Superior temporal gyrus (tissue), 1 donor: ENCODE measurements at regions not wholly inside any gene's neighbourhood (a gene's known extent, or its start where the extent isn't known, plus 50 kb on each side); places are given as distances from the start of the nearest gene placed in this dataset.

Source experiments
- DNase-seq: peaks from one replicate; pipeline ENCODE4 v3.0.0-alpha.2; 2016; ENCODE audit errors: extremely low spot score

DNA sequence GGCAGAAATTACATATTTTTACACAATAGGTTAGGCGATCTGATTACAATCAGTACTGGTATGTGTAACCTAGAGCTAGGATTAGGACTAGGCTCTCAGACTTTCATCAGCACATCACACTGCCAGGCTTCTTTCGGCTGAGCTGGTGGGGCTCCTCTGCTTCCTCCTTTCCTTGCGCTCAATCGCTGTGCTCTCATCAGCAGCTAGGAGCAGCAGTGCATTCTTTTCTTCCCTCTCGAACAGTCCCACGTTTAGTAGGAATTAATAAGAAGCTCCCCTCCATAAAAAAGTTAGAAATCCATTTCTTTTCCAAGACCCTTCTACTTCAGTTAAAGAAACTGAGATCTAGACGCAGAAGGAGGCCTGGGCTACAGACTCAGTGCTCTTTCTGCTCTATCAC is 350.4 kb downstream of the SPRY1 start:
- no peak for DNase-seq

DNA sequence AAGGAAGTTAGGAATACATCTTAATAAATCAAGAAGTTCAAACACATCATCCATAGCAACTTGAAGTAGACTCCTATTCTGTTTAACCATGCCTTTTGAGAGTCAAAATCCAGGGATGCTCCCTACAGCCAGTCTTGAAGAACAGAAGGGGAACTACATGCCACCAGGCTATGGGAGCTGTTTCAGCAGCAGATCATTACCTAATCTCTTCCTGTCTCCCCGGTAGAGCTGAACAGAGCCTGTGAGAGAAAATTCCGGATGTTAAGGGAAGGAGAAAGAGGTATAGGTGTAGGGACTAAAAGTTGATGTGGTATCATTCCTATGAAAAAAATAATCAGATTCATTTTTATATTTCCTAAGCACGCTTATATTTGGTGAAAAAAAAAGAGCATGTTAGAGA is 352.2 kb downstream of the SPRY1 start:
- no peak for DNase-seq

DNA sequence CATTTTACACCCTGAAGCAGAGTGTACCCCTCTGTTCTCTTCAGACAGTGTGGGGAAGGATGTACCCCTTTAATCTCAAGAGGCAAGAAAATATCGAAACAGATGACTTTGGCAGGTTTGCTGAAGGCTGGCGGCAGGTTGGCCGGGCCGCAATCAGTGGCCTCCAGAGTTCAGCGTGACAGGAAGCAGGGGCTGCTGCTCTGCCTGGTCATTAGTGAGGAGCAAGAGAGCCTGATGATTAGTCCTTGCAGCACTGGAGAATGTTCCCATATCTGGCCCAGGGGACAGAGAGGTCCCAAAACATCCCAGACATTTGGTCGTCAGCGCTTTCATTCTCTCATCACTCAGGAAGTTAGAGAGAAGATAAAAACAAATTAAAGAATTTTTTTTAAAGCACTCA is 352.8 kb downstream of the SPRY1 start:
- no peak for DNase-seq

DNA sequence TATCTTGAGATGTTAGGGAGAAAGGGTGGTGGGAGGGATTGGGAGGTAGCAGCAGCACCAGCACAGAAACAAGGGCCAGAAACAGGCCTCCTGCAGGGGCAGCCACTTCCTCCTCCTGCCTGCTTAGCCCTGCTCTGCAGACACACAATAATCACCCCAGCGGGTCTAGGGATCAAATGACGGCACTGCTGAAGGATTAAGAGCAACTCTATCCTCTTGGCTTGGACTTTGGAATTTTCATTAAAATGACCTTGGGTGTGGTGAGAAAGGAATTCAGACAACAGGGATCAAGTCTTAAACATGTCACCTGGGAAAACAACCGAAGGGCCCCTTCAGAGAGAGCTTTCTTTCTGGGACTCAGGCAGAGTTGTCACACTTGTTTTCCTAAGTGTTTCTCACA is 353.4 kb downstream of the SPRY1 start:
- no peak for DNase-seq

DNA sequence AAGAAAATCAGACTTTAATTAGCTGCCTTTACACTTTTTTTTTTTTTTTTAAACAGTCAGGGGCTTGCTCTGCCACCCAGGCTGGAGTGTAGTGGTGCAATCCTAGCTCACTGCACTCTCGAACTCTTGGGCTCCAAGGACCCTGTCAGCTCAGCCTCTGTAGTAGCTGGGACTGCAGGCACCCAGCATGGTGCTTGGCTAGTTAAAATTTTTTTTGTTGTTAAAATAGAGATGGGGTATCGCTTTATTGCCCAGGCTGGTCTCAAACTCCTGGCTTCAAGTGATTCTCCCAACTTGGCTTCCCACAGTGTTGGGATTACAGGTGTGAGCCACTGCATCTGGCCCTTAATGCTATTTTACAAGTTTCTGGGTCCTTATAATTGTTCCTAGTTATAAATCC is 359.1 kb downstream of the SPRY1 start:
- no peak for DNase-seq

DNA sequence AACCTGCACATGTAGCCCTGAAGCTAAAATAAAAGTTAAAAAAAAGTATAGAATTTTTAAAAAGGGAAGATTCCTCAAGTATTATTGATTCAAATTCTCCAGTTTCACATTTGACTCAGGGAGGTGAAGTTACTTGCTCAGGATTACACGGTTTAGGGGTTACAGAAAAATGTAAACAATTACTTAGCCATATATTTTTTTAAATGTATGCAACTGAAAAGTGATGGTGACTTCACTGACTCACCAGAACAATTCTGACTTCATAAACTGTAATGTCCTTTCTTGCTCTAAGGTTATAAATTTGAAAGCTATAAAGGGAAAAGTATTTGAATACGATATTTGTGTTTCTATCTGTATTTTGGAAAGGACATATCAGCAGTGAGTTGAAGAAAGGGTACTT is 371.2 kb downstream of the SPRY1 start:
- DNase-seq = no peak

DNA sequence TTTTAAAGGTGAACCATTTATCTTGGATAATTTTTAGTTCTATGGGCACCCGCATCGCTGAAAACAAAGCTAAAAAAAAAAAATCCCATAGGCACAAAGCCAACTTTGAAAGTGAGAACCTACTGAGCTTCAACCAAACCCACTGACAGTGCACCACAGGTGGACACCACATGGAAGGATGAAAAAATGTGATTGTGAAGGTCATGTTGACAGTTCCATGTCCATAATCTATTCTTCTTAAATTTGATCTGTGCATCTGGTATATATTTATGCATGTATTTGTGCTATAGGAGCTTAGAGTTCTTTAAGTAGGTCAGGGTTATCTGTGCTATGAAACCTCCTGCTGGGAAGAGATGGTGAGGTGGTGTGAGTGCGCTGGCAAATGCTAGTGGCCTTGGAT is 374.3 kb downstream of the SPRY1 start:
- DNase-seq = no peak

DNA sequence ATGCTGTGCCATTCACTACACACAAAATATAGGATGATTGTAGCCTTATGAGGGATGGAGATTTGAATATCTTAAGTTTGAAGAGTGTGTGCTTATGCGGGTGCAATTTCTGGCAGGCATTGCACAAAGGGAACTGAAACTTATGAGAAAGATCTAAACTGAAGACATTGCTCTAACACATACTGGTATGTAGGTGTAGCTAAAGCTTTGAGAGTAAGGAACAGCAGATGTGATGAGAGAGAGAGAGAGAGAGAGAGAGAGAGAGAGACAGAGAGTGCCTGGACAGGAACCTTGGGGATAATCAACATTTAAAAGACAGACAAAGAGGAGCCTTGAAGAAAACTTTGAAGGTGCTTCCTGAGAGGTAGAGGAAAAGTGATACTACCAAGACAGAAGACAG is 379.7 kb downstream of the SPRY1 start:
- no peak for DNase-seq

DNA sequence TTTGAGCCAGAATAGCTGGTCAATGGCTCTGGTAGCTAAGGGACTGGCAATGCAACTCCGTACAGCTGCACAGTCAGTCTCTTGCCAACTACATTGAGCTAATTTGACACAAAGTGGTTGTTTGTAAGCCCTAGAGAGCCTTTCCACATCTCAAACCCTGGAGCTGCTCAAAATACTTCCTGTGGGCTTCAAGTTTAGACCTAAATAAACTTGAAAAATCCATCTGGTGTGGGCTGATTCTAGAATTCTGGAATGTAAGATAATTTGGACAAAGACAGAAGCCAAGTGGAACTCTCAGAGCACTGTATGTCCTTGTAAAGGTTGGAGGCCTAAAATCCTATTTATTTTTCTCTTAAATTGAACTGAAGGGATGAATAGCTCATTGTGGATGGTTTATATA is 380.8 kb downstream of the SPRY1 start:
- DNase-seq = peak; percentile 38

DNA sequence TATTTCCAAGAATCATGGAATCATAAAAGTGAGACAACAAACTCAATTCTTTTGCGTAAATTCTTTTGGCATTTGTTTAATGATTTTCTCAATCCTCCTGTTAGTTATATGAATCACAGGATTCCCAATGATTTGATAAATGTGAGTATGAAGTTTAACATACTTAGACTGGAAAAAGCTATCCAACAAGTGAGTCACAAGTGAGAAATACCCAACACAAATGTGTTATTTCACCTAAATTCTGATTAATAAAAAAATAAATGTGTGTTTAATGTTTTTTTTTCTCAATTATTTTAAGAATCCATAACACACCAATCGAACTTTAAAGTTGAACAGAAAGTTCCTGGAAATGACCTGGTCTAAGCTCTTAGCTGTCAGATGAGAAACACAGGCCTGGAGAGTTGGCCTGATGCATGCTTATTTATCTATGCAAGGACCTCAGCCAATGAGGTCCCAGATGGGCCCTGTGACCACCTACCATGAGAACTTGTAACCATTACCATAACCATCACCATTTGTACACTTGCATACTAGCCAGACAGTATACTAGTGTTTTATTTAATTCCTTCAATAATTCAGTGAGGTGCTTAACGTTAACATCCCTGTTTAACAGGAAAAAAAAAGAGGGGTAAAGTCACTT is 386.7 kb downstream of the SPRY1 start:
- DNase-seq = no peak

DNA sequence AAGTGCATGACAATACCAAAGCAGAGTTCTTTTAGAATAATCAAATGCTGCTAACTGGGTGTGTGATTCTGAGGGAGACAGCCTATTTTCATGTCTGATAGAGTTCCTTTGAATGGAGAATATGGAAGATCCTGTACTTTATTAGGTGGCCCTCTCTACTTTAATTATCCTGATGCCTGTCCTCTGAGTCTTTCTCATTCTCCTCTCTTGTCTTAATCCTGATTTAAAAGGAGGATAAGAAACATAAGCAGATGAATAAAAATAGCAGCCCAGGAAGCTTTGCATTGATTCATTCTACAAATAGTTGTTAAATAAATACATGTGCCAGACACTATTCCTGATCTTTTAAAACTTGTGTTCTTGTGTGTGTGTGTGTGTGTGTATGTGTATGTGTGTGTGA is 387.3 kb downstream of the SPRY1 start:
- DNase-seq = no peak

DNA sequence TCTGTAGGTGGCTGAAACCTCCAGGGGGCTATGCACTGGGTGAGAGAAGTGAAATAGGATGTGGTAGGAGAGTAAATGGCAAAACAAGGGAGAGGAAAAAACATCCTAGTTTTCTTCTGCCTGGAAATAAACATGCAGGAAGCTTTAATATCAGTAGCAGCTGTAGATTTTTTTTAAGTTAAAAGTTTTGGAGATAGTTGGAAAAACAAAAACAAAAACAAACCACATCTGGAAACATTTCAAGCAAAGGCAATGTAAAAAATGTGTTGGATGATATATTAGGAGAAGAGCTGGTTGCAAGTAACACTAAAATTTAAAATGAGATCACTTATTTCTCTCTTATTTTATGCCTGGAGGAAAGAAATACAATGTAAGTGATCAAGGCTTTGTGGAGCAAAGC is 388.0 kb downstream of the SPRY1 start:
- DNase-seq = no peak

DNA sequence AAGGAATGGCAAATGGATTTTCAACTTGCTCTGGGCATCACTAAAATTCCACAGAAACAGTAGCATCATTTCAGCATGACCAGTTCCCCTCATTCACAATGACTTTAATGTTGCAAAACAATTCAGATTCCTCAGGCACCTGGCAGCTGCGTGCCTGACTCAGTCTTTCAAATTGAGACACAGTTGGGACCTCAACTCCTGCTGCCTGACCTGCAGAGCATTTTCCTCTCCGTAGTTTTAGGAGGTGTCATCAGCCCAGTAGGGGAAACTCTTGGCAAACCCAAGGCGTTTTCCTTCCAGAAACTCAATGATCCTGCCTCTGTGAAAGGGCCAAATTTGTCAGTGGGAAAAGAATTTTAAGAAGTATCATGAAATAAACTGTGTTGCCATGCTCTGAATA is 388.9 kb downstream of the SPRY1 start:
- DNase-seq = no peak

DNA sequence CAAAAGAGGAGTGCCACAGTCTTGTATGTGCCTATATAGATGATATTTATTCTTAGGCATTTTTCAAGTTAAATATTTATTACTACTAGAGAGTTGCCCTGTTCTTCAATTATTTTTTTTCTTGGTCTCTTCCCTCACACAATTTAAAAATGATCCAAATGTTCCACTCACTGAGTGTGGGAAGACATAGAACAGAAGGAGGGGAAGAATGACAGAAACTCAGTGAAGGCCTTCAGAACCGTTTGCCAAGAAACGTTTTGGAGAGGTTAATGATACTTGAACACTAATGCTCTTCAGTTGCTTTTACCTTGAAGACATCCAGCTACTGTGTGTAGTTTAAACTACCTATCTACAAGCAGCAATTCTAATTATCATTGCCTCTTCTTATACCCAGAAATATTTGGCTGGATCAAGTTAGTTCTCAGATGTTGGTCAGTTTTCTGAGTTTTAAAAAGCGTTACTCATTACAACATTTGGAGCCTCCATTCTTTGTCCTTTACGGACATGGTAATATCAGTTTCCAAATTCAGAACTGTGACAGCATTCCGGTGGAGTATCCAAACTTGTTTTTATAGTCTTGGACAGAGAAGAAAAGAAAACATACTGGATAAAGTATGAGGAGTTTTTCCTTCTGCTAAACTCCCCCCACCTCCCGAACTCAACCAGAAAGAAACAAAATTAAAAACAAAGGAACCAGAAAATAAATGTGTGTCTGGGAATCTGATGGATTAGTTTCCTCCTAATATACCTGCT is 389.7 kb downstream of the SPRY1 start:
- DNase-seq = no peak

DNA sequence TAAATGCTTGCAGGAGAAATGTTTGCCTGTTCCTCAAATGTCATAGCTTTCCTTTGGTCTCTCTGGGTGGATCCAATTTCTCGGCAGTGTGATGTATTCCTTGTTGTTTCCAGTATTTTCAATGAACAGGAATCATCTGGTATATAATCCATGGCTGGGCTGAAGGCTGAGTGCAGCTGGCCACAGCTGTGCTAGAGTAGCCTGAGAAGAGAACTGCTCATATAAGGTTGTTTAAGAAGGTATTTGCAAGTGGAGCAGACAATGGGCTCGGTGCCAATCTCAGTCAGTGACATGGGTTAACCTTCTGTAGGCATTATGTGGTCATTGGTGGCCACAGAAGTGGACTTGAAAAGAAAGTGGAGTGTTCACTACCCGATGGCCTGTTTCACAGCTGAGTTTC is 390.3 kb downstream of the SPRY1 start:
- DNase-seq = no peak

DNA sequence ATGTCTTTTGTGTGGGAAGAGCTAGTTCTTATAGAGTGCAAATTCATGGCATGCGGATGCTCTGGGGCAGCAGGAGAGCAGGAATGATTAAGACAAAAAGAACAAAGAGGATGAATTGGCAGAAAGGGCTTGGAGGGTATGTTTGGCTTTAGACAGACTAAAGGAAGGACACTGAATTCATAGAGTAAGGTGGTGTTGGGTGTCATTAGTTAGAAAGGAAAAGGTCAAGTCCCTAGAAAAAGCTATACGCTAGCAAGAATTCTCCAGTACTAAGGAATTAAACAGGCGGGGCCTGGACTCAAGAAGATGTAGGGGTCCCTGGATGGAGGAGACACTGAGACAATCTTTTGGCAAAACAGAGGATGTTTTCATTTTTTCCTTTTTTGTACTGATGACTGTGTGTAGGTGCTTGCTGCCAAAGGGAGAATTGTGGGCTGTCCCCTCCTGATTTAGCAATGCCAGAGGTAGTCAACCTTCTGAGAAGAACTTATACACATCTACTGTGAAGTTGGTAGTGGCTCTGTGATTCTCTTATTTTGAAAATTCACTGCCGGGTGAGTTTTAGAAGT is 391.0 kb downstream of the SPRY1 start:
- DNase-seq = no peak

DNA sequence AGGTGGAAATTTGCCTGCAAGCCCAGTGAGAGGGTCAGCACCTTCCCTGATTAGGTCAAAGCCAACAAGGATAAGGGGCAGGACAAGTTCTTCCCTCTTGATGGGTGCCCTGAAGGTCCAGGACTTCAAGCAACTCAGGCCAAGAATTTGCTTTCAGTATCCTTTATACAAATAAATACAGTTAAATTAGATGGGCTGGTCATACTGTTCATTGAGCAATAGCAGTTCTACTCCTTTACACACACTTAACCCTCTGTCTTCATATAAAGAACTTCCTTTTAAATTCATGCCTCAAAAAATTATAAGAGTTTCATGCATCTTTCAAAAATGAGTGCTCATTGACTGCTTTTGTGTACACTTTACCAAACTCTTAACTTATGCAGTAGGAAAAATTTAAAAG is 392.0 kb downstream of the SPRY1 start:
- no peak for DNase-seq

DNA sequence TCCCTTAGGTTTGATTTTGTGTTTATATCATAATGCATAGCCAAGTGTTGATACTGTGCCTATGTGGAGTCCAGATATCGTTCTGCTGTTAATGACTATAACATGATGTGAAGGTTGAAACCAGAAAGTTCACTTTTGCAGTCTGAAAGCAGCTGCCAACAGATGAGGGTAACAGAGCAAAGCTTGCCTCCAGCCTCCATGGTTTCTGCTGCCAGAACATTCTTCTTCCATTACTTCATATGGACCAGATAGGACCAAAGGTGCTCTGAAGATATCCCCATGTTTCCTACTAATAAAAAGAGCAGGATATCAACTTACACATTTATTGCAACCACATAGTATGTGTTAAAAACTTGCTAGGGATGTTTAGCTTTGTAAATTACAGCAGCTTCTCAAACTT is 394.1 kb downstream of the SPRY1 start:
- DNase-seq = no peak

DNA sequence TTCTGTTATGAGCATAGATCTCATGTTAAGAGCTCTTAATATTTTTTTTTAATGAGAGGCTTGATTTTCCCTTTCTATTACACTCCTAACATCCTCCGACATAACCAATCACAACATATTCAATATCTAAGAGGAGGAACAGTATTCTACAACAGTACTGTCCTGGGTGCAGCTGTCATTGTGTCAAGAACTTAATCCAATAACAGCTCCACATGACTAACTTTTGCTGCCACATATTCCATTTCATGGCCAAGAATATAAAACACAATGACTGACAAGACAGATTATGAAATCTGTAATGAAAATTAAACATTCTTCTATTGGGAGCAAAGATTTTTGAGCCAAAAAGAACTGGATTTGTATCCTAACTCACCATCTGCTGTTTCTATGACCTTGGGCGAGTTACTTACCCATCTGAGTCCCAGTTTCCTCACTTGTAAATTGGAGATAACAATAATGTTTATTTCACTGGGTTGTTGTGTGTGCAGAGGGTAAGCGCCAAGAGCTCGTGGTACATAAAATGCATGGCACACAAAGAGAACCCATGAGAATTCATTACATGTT is 405.6 kb downstream of the SPRY1 start:
- no peak for DNase-seq

DNA sequence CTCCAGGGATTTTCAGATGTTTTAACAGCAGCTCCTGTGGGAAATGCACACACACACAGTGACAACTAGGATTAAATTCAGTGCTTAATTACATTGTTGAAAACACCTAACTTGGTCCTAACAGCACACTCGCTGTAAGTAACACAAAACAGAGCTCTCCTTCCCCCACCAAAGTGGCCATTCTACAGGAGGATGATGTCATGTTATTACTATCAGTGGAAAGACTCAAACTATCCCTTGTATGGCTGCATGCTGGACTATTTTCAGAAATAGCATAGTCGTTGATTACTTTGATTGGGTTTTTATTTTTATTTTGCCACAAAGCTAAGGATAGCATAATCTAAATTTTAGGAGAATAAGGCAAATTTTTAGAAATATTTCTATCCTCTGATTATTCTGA is 406.3 kb downstream of the SPRY1 start:
- no peak for DNase-seq

DNA sequence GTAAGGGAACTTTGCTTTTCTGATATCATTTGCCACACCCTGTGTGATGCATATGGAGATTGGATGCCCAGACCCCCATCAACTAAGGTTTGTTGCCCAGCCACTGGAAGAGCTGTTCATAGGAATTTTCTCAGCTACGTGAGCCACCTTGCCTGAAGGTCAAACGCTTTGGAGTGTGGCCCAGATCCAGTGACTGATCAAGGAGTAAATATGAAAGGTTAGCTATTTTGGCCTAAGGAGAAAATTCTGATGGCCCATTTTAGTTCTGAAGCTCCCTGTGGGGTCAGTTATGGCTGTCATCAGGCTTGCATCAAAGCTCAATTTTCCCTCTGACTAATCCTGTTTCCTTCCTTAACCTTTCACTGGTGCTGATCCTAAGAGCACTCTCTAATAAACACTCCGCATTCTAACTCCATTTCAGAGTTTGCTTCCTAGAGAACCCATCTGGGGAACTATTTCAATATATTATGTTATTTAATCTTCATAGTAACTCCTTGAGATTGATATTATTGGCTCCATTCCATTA is 407.7 kb downstream of the SPRY1 start:
- DNase-seq = no peak

DNA sequence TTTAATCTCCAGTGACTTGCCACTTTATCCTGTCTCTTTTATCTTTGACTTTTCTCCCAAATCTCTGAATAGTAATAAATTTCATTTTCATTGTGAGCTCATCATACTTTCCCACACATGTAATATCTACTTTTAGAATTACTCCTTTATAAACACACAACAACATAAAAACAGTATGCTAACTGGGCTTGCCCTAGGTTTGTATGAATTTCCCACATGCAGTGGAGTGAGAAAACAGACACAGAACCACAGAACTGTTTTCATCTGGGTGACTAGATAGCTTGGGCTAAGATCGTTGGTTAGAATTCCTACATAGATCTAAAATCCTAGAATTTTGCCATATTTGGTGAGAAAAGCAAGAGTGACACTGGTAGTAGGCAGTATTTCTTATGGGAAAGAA is 409.5 kb downstream of the SPRY1 start:
- no peak for DNase-seq

DNA sequence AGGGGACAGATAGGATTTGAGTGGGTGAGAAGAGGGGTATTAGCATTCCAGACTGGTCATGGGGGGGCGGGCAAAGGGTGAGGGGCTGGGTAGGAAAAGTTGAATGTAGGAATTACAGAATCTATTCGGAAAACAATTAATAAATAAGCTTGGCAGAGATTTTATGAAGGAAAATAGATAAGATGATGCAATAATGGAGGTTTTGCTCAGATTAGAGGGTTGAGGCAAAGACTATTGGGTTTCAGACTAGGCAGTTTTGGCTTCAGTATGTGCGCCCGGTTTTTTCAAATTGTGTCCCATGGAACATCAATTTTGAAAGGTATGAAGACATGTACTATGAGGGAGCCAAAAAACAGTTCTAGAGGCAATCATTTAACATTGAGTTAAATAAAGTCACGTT is 410.6 kb downstream of the SPRY1 start:
- DNase-seq = no peak
